IMR-90 (cell line): ENCODE measurements at regions not wholly inside any gene's neighbourhood (a gene's known extent, or its start where the extent isn't known, plus 50 kb on each side); places are given as distances from the start of the nearest gene placed in this dataset.

Experiments used
- ATAC-seq: fragments of 200-7000 bp; cut with Tn5 transposase; 2 replicates; pipeline ENCODE4 v1.9.1; 2020; ENCODE audit warnings: low read depth, mild to moderate bottlenecking, moderate library complexity
- BruUV-seq: library from RNA; stranded (reverse); fragments of 400-500 nt; replicated peaks from 2 replicates; lab custom pipeline; 2021; lab: Mats Ljungman, UMichigan
- CTCF ChIA-PET: fragments of 300-600 bp; formaldehyde crosslinking; extraction: SDS; loops from one replicate; lab custom pipeline; 2021; ENCODE audit warnings: antibody characterized with exemption; lab: Yijun Ruan, JAX
- POLR2A ChIA-PET: fragments of 300-600 bp; sonication (Branson Sonifier 250); formaldehyde crosslinking; loops from one replicate; lab custom pipeline; 2022; ENCODE audit warnings: antibody characterized with exemption; ENCODE audit not compliant: unreplicated experiment; lab: Charles Lee
- DNase-seq: peaks from one replicate; pipeline ENCODE4 v3.0.0; 2013
- H2AFZ ChIP-seq: replicated peaks from 2 replicates; pipeline ENCODE3; 2013; ENCODE audit warnings: low read length, mild to moderate bottlenecking; ENCODE audit not compliant: poor library complexity
- H2AK5ac ChIP-seq: 2 replicates; pipeline ENCODE4 v1.6.1; 2013; ENCODE audit warnings: low read depth, low read length, inconsistent platforms
- H2AK9ac ChIP-seq: replicated peaks from 2 replicates; pipeline ENCODE3; 2013; ENCODE audit warnings: mild to moderate bottlenecking, low read depth, low read length, moderate library complexity; ENCODE audit not compliant: poor library complexity
- H2BK120ac ChIP-seq: 2 replicates; pipeline ENCODE4 v1.6.1; 2013; ENCODE audit warnings: low read depth, low read length, inconsistent platforms
- H2BK15ac ChIP-seq: 3 replicates; pipeline ENCODE4 v1.6.1; 2013; ENCODE audit warnings: low read depth, low read length, inconsistent platforms
- H2BK20ac ChIP-seq: 2 replicates; pipeline ENCODE4 v1.6.1; 2013; ENCODE audit warnings: low read depth, mild to moderate bottlenecking, inconsistent platforms, low read length, moderate library complexity
- H2BK5ac ChIP-seq: 2 replicates; pipeline ENCODE4 v1.6.1; 2013; ENCODE audit warnings: mild to moderate bottlenecking, low read depth, low read length, inconsistent platforms; ENCODE audit not compliant: poor library complexity, severe bottlenecking
- H3K14ac ChIP-seq: replicated peaks from 2 replicates; pipeline ENCODE4 v1.6.1; 2013; ENCODE audit warnings: low read depth, low read length, inconsistent platforms
- H3K18ac ChIP-seq: 2 replicates; pipeline ENCODE4 v1.6.1; 2013; ENCODE audit warnings: low read depth, low read length, control low read depth
- H3K23ac ChIP-seq: 2 replicates; pipeline ENCODE4 v1.6.1; 2013; ENCODE audit warnings: low read depth, low read length, inconsistent platforms
- H3K27ac ChIP-seq: 2 replicates; pipeline ENCODE4 v1.5.1; 2013; ENCODE audit warnings: mild to moderate bottlenecking, control low read depth, low read length; ENCODE audit not compliant: insufficient read depth
- H3K27me3 ChIP-seq: 2 replicates; pipeline ENCODE4 v1.6.1; 2013; ENCODE audit warnings: low read length; ENCODE audit not compliant: control insufficient read depth, insufficient read depth
- H3K36me3 ChIP-seq: 2 replicates; pipeline ENCODE4 v1.6.1; 2013; ENCODE audit warnings: low read length, mixed read lengths; ENCODE audit not compliant: control insufficient read depth, insufficient read depth
- H3K4ac ChIP-seq: 2 replicates; pipeline ENCODE4 v1.6.1; 2013; ENCODE audit warnings: low read depth, low read length, inconsistent platforms
- H3K4me1 ChIP-seq: 2 replicates; pipeline ENCODE4 v1.6.1; 2013; ENCODE audit warnings: low read length, mixed read lengths; ENCODE audit not compliant: control insufficient read depth, insufficient read depth
- H3K4me2 ChIP-seq: 2 replicates; pipeline ENCODE4 v1.6.1; 2013; ENCODE audit warnings: low read depth, mild to moderate bottlenecking, control low read depth, low read length, moderate library complexity
- H3K4me3 ChIP-seq: 2 replicates; pipeline ENCODE4 v1.5.1; 2013; ENCODE audit warnings: low read depth, mild to moderate bottlenecking, control low read depth, low read length, moderate library complexity; ENCODE audit not compliant: insufficient read depth
- H3K56ac ChIP-seq: 2 replicates; pipeline ENCODE4 v1.6.1; 2013; ENCODE audit warnings: low read length, inconsistent platforms; ENCODE audit not compliant: insufficient read depth; ENCODE audit errors: extremely low read depth
- H3K79me1 ChIP-seq, 2 experiments: 2 replicates each; pipeline ENCODE4 v1.6.1; 2013; ENCODE audit warnings: low read length in 2 of 2, inconsistent platforms in 1 of 2, low read depth in 1 of 2
- H3K9ac ChIP-seq: 2 replicates; pipeline ENCODE4 v1.6.1; 2013; ENCODE audit warnings: low read depth, low read length, control low read depth
- H3K9me1 ChIP-seq: 2 replicates; pipeline ENCODE4 v1.6.1; 2013; ENCODE audit warnings: low read length, inconsistent platforms; ENCODE audit not compliant: insufficient read depth
- H3K9me3 ChIP-seq: 2 replicates; pipeline ENCODE4 v1.6.1; 2013; ENCODE audit warnings: low read length; ENCODE audit not compliant: control insufficient read depth, insufficient read depth
- H4K20me1 ChIP-seq: 2 replicates; pipeline ENCODE4 v1.6.1; 2013; ENCODE audit warnings: low read length, inconsistent platforms; ENCODE audit not compliant: insufficient read depth
- H4K5ac ChIP-seq: 2 replicates; pipeline ENCODE4 v1.6.1; 2013; ENCODE audit warnings: mild to moderate bottlenecking, low read depth, low read length, control low read depth
- H4K8ac ChIP-seq, 2 experiments: 2 replicates each; pipeline ENCODE4 v1.6.1; 2013; ENCODE audit warnings: low read depth in 2 of 2, low read length in 2 of 2, control low read depth in 1 of 2, inconsistent platforms in 1 of 2
- H4K91ac ChIP-seq: 2 replicates; pipeline ENCODE4 v1.6.1; 2013; ENCODE audit warnings: low read depth, low read length, inconsistent platforms; ENCODE audit not compliant: insufficient read depth
- BHLHE40 ChIP-seq: fragments of 150-350 bp; IDR thresholded peaks from 2 replicates; pipeline ENCODE4 v1.6.1; 2016; ENCODE audit warnings: mild to moderate bottlenecking, low read depth, low read length
- CEBPB ChIP-seq: IDR thresholded peaks from 2 replicates; pipeline ENCODE4 v1.6.1; 2012; ENCODE audit warnings: low read depth, low read length, improper control_type of control experiment
- FOS ChIP-seq: fragments of 150-350 bp; IDR thresholded peaks from 2 replicates; pipeline ENCODE4 v1.6.1; 2016; ENCODE audit warnings: low read depth, low read length
- MAFK ChIP-seq: IDR thresholded peaks from 2 replicates; pipeline ENCODE4 v1.6.1; 2012; ENCODE audit warnings: low read depth, low read length, improper control_type of control experiment
- MXI1 ChIP-seq: IDR thresholded peaks from 2 replicates; pipeline ENCODE4 v1.6.1; 2012; ENCODE audit warnings: low read depth, mild to moderate bottlenecking, low read length, moderate library complexity, borderline replicate concordance
- NFE2L2 ChIP-seq: fragments of 150-350 bp; IDR thresholded peaks from 2 replicates; pipeline ENCODE4 v1.6.1; 2016; ENCODE audit warnings: low read depth, mild to moderate bottlenecking, low read length
- RAD21 ChIP-seq: IDR thresholded peaks from 2 replicates; pipeline ENCODE4 v1.6.1; 2012; ENCODE audit warnings: low read length, improper control_type of control experiment
- RCOR1 ChIP-seq: IDR thresholded peaks from 2 replicates; pipeline ENCODE4 v1.6.1; 2012; ENCODE audit warnings: mild to moderate bottlenecking, low read length, improper control_type of control experiment; ENCODE audit not compliant: insufficient replicate concordance
- RFX5 ChIP-seq: IDR thresholded peaks from 2 replicates; pipeline ENCODE4 v1.8.0; 2012; ENCODE audit warnings: low read depth, mild to moderate bottlenecking, low read length, moderate library complexity
- SMC3 ChIP-seq: fragments of 150-350 bp; IDR thresholded peaks from 2 replicates; pipeline ENCODE4 v1.6.1; 2016; ENCODE audit warnings: low read depth, mild to moderate bottlenecking, antibody characterized with exemption, low read length, moderate library complexity
- WGBS, 2 experiments: methylation state at CpG; one replicate each; pipeline versions ENCODE4 v1.1.5 to v1.1.7; 2013; ENCODE audit warnings: missing lambda C conversion rate in 2 of 2; ENCODE audit not compliant: insufficient read length in 1 of 2; ENCODE audit errors: extremely low coverage in 2 of 2; 5-methylcytosine and 5-hydroxymethylcytosine counted together
- dilution Hi-C: fragments of 300-500 bp; cut with HindIII; formaldehyde crosslinking; loops from one replicate; pipeline ENCODE4 v1.14.3; 2018; ENCODE audit warnings: low sequenced_read_pairs; ENCODE audit not compliant: unreplicated experiment
- in situ Hi-C: fragments of 300-500 bp; cut with MboI; formaldehyde crosslinking; loops from 3 replicates; pipeline ENCODE4 v1.14.3; 2019; ENCODE audit warnings: low sequenced_read_pairs, inconsistent platforms, mixed read lengths
- intact Hi-C: fragments of 100-400 bp; cut with micrococcal nuclease; formaldehyde crosslinking; loops from 2 replicates; pipeline ENCODE4 v1.10.0; 2022
- TF ChIP-seq, protein P1 (sequence below): conservative IDR thresholded peaks from 2 replicates; pipeline ENCODE4 v1.5.1; 2012; ENCODE audit warnings: mild to moderate bottlenecking, low read depth, low read length, improper control_type of control experiment

DNA sequence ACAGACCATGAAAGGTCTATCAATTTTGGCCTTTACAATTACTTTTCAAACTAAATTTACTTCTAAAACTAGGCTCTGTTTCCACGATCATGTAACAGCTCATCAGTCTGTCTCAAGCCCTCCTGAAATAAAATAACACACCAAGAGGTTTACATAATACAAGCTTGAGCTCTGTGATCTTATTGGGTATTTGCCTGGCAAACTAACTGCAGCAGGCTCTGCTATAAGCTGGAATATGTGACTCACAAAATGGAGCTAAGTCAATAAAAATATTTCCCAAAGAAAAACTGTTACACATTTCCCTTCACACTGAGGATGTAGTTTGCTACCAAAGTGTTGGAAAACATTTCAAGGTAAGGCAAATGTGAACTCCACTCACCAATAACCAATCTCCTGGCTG is 94.7 kb upstream of the GPM6B start:
- H3K4me1 ChIP-seq = 0 out of 2 replicates have a peak, but pooled peaks cover 2% of the 10 kb centered on the region
- no peak overlapping the region for H3K18ac ChIP-seq
- ATAC-seq (peak; percentile 79), DNase-seq (peak; percentile 74)
- POLR2A ChIA-PET = no interaction called here
- no peak overlapping the region for H3K4me3 ChIP-seq
- H4K8ac ChIP-seq = no peak overlapping the region
- BruUV-seq = no TSS peak
- H3K36me3 ChIP-seq = no peaks in the 10 kb centered on the region
- H3K27ac ChIP-seq = no peak overlapping the region
- no peaks in the 10 kb centered on the region for H4K20me1 ChIP-seq
- H3K14ac ChIP-seq = no peak overlapping the region
- no peak overlapping the region for H2BK5ac ChIP-seq
- no CpG with 5 or more reads among the region's 1 CpG for WGBS, 2 experiments
- H3K56ac ChIP-seq = no peak overlapping the region
- no peak overlapping the region for H2BK15ac ChIP-seq
- no peak overlapping the region for H2BK20ac ChIP-seq
- H3K9ac ChIP-seq = no peak overlapping the region
- in situ Hi-C loops (no loop called here), intact Hi-C loops (no loop called here), dilution Hi-C loops (no loop called here)
- H3K27me3 ChIP-seq = peaks cover 5% of the 10 kb centered on the region; the same call in 1 of the 2 replicates
- H3K9me3 ChIP-seq = no peaks in the 10 kb centered on the region
- H3K4me2 ChIP-seq = 0 out of 2 replicates have a peak overlapping the region, but pooled peaks have one; percentile 45
- no peak overlapping the region for H2AK9ac ChIP-seq
- no peak overlapping the region for H2AFZ ChIP-seq
- no peak overlapping the region for H4K91ac ChIP-seq
- TF ChIP-seq SMC3 = no peak
- no peak for TF ChIP-seq NFE2L2
- TF ChIP-seq MAFK = no peak
- no peak for TF ChIP-seq MXI1
- TF ChIP-seq BHLHE40 = no peak
- no peak for TF ChIP-seq RFX5
- TF ChIP-seq CEBPB = no peak
- TF ChIP-seq FOS = no peak
- no peak for TF ChIP-seq RAD21
- no peak for TF ChIP-seq RCOR1
- TF ChIP-seq, protein P1, sequence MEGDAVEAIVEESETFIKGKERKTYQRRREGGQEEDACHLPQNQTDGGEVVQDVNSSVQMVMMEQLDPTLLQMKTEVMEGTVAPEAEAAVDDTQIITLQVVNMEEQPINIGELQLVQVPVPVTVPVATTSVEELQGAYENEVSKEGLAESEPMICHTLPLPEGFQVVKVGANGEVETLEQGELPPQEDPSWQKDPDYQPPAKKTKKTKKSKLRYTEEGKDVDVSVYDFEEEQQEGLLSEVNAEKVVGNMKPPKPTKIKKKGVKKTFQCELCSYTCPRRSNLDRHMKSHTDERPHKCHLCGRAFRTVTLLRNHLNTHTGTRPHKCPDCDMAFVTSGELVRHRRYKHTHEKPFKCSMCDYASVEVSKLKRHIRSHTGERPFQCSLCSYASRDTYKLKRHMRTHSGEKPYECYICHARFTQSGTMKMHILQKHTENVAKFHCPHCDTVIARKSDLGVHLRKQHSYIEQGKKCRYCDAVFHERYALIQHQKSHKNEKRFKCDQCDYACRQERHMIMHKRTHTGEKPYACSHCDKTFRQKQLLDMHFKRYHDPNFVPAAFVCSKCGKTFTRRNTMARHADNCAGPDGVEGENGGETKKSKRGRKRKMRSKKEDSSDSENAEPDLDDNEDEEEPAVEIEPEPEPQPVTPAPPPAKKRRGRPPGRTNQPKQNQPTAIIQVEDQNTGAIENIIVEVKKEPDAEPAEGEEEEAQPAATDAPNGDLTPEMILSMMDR = no peak
- H2BK120ac ChIP-seq = no peak overlapping the region
- CTCF ChIA-PET = no interaction called here
- H2AK5ac ChIP-seq = no peak overlapping the region
- H4K5ac ChIP-seq = no peak overlapping the region
- no peak overlapping the region for H3K4ac ChIP-seq
- H3K79me1 ChIP-seq = no peaks in the 10 kb centered on the region
- no peak overlapping the region for H3K23ac ChIP-seq
- H3K9me1 ChIP-seq = no peaks in the 10 kb centered on the region
